Mesothelial cell of epicardium (in vitro differentiated cells): ENCODE measurements at regions not wholly inside any gene's neighbourhood (a gene's known extent, or its start where the extent isn't known, plus 50 kb on each side); places are given as distances from the start of the nearest gene placed in this dataset.

ENCODE experiments used
- DNase-seq, 2 experiments: peaks; one replicate each; pipeline ENCODE4 v3.0.0; 2021; ENCODE audit warnings: low spot score in 2 of 2; ENCODE audit not compliant: unreplicated experiment in 2 of 2
- H3K27ac Mint-ChIP-seq: 2 replicates; pipeline ENCODE4 v1.8.0; 2021; ENCODE audit warnings: mixed read lengths
- H3K27me3 Mint-ChIP-seq: 2 replicates; pipeline ENCODE4 v1.8.0; 2021; ENCODE audit warnings: low read depth, mixed read lengths
- H3K36me3 Mint-ChIP-seq: 2 replicates; pipeline ENCODE4 v1.8.0; 2021; ENCODE audit warnings: mixed read lengths
- H3K4me1 Mint-ChIP-seq: 2 replicates; pipeline ENCODE4 v1.8.0; 2021; ENCODE audit warnings: mixed read lengths
- H3K4me3 Mint-ChIP-seq: 2 replicates; pipeline ENCODE4 v1.8.0; 2021; ENCODE audit warnings: mild to moderate bottlenecking, moderate library complexity, mixed read lengths
- H3K9me3 Mint-ChIP-seq: 2 replicates; pipeline ENCODE4 v1.8.0; 2021; ENCODE audit warnings: mixed read lengths
- TF ChIP-seq, protein P1 (sequence below): fragments of 200-600 bp; sonication (generic); IDR thresholded peaks from one replicate; pipeline ENCODE4 v1.5.0; 2021; ENCODE audit warnings: antibody characterized with exemption; ENCODE audit not compliant: unreplicated experiment

DNA sequence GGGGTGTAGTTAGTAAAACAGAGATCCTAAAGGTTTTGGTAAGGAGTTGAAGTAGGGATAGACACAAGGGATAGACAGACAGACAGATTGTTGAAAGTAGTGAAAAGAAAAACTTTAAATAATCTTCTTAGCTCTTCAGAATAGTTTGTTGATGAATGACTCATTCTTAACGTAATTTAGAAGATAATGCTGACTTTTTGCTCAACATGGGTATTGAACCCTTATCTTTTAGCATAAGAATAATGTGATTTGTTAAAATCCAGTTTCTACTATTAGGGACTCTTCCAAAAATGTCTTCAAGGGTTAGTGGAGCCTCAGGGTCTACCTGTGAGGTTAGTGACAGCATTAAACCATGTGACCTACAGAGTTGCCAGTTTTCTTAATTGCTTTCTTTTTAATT lies 411.2 kb downstream of the ETV1 start:
- no peak for DNase-seq
- Mint-ChIP-seq H3K27ac (no peak overlapping the region), H3K9me3 (peaks cover 4% of the 10 kb centered on the region), H3K36me3 (no peaks in the 10 kb centered on the region), H3K27me3 (no peaks in the 10 kb centered on the region), H3K4me1 (peaks cover 22% of the 10 kb centered on the region), H3K4me3 (no peak overlapping the region)
- TF ChIP-seq, protein P1, sequence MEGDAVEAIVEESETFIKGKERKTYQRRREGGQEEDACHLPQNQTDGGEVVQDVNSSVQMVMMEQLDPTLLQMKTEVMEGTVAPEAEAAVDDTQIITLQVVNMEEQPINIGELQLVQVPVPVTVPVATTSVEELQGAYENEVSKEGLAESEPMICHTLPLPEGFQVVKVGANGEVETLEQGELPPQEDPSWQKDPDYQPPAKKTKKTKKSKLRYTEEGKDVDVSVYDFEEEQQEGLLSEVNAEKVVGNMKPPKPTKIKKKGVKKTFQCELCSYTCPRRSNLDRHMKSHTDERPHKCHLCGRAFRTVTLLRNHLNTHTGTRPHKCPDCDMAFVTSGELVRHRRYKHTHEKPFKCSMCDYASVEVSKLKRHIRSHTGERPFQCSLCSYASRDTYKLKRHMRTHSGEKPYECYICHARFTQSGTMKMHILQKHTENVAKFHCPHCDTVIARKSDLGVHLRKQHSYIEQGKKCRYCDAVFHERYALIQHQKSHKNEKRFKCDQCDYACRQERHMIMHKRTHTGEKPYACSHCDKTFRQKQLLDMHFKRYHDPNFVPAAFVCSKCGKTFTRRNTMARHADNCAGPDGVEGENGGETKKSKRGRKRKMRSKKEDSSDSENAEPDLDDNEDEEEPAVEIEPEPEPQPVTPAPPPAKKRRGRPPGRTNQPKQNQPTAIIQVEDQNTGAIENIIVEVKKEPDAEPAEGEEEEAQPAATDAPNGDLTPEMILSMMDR: no peak

DNA sequence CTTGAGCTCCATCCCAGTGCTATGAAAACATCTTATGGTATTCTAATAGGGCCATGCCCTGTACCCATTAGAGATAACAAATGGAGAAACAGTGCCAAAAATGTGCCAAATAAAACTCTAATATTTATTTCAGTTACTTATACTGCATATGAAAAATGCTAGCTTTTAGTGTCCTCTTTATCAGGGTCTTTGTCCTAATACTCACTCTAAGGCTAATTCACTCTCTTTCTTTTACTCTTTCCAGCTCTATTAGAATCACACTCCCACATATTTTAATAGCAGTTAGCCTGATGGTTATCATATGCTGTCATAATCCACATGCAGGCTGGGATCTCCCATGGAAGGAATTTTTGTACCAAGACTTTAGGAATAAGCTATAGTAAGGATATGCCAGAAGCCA lies 408.4 kb downstream of the ETV1 start:
- no peak for DNase-seq
- peaks cover 17% of the 10 kb centered on the region for H3K9me3 Mint-ChIP-seq
- no peaks in the 10 kb centered on the region for H3K27me3 Mint-ChIP-seq
- TF ChIP-seq, protein P1: no peak
- peaks cover 30% of the 10 kb centered on the region for H3K4me1 Mint-ChIP-seq
- peaks cover 7% of the 10 kb centered on the region for H3K36me3 Mint-ChIP-seq
- H3K27ac Mint-ChIP-seq: peak overlapping the region; percentile 22
- H3K4me3 Mint-ChIP-seq: no peak overlapping the region

DNA sequence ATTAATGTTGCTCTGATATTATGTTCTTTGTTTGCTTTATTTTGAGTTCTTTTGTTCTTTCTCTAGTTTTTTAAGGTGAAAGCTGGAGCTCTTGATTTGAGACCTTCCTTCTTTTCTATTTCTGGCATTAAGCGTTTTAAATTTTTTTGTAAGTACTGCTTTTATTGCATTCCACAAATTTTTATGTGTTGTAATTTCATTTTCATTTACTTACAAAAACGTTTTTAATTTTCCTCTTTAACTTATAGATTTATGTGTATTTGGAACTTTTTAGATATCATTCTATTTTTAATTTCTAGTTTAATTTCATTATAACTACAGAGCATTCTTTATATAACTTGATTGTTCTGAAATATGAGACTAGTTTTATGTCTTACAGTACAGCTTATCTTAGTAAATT lies 395.6 kb downstream of the ETV1 start:
- Mint-ChIP-seq H3K9me3 (peaks cover 31% of the 10 kb centered on the region), H3K4me1 (peaks cover 8% of the 10 kb centered on the region), H3K27me3 (no peaks in the 10 kb centered on the region), H3K4me3 (no peak overlapping the region), H3K36me3 (peaks cover 21% of the 10 kb centered on the region), H3K27ac (no peak overlapping the region)
- TF ChIP-seq, protein P1: no peak
- no peak for DNase-seq

DNA sequence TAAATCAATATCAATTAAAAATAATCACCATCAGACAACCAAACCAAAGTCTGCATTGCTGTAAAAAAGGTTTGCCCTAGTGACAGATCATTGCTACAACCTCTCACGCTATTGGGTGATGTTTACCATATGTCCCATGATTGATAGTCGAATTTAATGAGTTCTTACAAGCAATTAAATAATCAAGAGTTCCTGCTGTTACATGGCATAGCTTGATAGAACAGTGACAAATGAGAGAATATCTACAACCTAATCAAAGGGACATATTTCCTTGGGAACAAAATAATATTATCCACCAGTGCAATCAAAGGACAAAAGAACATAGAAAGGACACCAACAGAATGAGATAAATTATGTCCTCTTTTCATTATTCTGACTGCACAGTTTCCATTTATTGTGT lies 387.4 kb downstream of the ETV1 start:
- H3K4me1 Mint-ChIP-seq: peaks cover 17% of the 10 kb centered on the region
- H3K4me3 Mint-ChIP-seq: no peak overlapping the region
- H3K36me3 Mint-ChIP-seq: peaks cover 5% of the 10 kb centered on the region
- H3K9me3 Mint-ChIP-seq: peaks cover 10% of the 10 kb centered on the region
- TF ChIP-seq, protein P1: no peak
- H3K27me3 Mint-ChIP-seq: no peaks in the 10 kb centered on the region
- DNase-seq: no peak
- peak overlapping the region; percentile 60 for H3K27ac Mint-ChIP-seq

DNA sequence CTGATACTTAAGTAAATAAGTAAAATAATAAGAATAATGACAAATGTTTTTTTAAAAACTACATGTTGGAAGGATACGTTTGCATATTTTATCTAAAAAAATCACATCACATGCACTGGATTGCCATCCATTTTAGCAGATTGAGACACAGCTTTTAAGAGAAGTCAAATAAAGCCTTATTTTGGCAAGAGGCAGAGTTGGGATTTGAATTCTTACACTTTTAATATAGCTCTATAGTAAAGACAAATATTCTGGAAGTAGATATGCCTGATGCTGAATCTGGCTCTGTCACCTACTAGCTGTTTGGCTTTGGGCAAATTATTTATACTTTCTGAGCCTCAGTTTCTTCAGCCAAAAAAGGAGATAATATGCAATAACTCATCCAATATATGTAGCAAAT lies 386.4 kb downstream of the ETV1 start:
- DNase-seq: no peak
- H3K4me3 Mint-ChIP-seq: no peak overlapping the region
- peaks cover 15% of the 10 kb centered on the region for H3K9me3 Mint-ChIP-seq
- TF ChIP-seq, protein P1: no peak
- peaks cover 6% of the 10 kb centered on the region for H3K36me3 Mint-ChIP-seq
- peaks cover 14% of the 10 kb centered on the region for H3K4me1 Mint-ChIP-seq
- H3K27me3 Mint-ChIP-seq: no peaks in the 10 kb centered on the region
- H3K27ac Mint-ChIP-seq: no peak overlapping the region

DNA sequence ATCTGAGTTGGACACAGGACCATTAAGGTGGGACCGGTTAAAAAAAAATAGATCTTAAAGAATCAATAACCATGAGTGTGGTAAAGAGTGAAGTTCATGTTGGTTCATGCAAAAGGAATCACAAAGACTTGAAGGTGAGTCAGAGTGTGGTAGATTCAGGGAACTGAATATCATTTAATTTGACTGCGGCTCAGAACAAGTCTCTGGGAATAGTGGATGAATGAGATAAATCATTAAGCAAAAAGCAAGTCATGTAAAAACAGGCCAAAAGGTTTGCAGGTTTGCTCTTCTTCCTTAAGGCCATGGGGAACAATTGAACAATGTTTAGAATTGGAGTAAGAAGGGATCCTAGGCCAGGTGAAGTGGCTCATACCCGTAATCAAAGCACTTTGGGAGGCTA lies 385.8 kb downstream of the ETV1 start:
- DNase-seq: no peak
- TF ChIP-seq, protein P1: no peak
- peaks cover 21% of the 10 kb centered on the region for H3K9me3 Mint-ChIP-seq
- no peak overlapping the region for H3K27ac Mint-ChIP-seq
- H3K36me3 Mint-ChIP-seq: peaks cover 6% of the 10 kb centered on the region
- H3K27me3 Mint-ChIP-seq: no peaks in the 10 kb centered on the region
- H3K4me3 Mint-ChIP-seq: no peak overlapping the region
- H3K4me1 Mint-ChIP-seq: peaks cover 10% of the 10 kb centered on the region
